MM.1S (cell line): ENCODE measurements at regions not wholly inside any gene's neighbourhood (a gene's known extent, or its start where the extent isn't known, plus 50 kb on each side); places are given as distances from the start of the nearest gene placed in this dataset.

ENCODE experiments used
- EZH2phosphoT487 ChIP-seq: fragments of 300-600 bp; sonication (generic); IDR thresholded peaks from 2 replicates; pipeline ENCODE4 v1.6.1; 2018; ENCODE audit warnings: antibody characterized with exemption, low read length
- TF ChIP-seq, protein P1 (sequence below): fragments of 300-600 bp; sonication (generic); IDR thresholded peaks from 2 replicates; pipeline ENCODE4 v1.5.1; 2016; ENCODE audit warnings: antibody characterized with exemption, low read length, mixed read lengths

DNA sequence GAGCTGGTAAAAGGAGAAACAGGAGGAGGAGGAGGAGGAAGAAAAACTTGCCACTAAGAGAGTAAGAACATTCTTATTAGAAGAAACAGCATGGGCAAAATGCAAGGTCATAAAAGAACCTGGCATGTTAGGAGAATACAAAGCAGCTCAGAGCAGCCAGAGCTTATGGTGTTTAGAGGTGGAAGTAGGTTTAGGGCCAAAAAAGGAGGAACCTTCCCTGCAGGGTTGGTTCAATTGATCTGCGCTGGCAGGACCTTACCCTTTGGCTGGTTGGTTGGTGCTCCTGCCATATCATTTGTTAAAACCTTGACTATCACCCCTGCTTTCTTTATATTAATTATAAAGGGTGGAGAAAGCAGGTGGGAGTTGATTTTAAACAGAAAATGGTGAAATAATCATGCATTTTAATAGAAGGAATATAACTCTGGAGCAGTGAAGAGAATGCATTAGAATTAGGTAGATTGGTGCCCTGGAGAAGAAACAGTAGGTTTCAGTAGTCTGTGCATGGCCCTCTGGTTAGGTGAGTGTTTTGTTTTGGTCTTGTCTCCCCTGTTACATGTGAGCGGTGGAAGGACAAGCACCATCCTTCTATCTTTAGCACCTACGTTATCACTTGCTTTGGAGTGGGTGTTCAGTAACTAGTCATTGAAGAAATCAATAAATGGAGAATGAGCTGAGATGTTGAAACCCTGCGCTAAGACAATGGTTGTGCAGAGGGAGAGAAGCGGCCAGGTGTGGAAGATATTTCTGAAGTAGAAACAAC is 110.4 kb upstream of the NGF start:
- TF ChIP-seq, protein P1, sequence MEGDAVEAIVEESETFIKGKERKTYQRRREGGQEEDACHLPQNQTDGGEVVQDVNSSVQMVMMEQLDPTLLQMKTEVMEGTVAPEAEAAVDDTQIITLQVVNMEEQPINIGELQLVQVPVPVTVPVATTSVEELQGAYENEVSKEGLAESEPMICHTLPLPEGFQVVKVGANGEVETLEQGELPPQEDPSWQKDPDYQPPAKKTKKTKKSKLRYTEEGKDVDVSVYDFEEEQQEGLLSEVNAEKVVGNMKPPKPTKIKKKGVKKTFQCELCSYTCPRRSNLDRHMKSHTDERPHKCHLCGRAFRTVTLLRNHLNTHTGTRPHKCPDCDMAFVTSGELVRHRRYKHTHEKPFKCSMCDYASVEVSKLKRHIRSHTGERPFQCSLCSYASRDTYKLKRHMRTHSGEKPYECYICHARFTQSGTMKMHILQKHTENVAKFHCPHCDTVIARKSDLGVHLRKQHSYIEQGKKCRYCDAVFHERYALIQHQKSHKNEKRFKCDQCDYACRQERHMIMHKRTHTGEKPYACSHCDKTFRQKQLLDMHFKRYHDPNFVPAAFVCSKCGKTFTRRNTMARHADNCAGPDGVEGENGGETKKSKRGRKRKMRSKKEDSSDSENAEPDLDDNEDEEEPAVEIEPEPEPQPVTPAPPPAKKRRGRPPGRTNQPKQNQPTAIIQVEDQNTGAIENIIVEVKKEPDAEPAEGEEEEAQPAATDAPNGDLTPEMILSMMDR, result no peak
- no peak for TF ChIP-seq EZH2phosphoT487
